GM18868 (cell line): ENCODE measurements at regions not wholly inside any gene's neighbourhood (a gene's known extent, or its start where the extent isn't known, plus 50 kb on each side); places are given as distances from the start of the nearest gene placed in this dataset.
A peak's percentile ranks its signal among the peaks of the same experiment; 100 is the strongest.
"Not testable (repeated sequence)": the region's sequence is repeated elsewhere in the genome, so short reads cannot be mapped to it uniquely, and the experiment has no call there.

ENCODE experiments used
- ATAC-seq: cut with Tn5 transposase; IDR thresholded peaks from one replicate; pipeline ENCODE4 v1.9.1; 2021; ENCODE audit warnings: mild to moderate bottlenecking, moderate library complexity; ENCODE audit not compliant: unreplicated experiment

DNA sequence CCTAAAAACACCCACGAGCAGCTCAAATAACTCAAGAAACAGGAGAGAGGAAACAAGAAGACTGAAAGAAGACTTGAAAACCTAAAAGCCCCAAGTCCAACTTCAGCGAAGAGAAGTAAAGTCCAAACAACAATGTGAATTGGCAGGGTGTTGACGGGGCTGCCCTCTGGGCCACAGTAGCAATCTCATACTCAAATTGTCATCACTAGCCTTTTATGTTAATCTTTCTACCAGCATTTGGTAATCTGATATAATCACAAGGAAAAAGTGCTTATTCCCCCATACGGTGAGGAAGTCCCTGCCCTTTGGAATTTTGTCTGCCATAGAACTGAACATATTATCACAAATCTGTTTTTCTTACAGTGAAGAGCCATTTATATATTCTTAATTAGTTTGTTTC lies 51.5 kb upstream of the IFNE start:
- ATAC-seq: no peak

DNA sequence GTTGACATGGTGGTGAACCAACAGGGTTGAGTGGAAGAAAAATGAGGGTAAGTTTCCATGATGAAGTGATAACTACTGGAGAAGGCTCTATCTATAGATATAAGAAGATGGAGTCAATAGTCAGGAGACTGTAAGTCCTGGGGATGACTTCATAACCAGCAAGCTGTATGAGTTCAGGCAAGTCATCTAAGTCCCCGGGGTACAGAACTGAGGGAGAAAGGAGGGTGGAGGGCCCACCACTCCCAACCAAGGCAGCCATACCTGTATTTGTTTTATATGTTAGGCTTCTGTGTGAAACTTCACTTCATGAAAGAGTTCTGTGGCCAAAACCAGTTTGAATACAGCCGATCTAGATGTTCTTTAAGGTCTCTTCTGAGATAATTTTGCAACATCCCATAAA lies 53.3 kb upstream of the IFNE start:
- no peak for ATAC-seq

DNA sequence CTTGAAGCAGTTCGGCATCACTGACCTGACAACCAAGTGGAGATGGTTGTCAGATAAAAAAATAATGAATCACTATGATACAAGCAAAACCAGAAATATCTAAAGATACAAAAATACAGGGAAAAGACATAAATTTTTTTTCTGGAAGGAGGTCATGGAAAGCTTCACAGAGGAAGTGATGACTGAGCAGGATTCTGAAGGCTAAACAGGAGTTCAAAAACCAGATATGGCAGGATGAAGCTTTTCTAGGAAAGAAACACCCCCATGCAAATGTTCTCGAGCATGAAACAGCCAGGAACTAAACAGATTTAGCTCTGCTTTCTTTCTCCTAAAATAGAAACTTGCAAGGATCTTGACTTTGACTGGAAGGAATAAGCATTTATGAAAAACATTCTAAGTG lies 60.7 kb upstream of the IFNE start:
- ATAC-seq: no peak

DNA sequence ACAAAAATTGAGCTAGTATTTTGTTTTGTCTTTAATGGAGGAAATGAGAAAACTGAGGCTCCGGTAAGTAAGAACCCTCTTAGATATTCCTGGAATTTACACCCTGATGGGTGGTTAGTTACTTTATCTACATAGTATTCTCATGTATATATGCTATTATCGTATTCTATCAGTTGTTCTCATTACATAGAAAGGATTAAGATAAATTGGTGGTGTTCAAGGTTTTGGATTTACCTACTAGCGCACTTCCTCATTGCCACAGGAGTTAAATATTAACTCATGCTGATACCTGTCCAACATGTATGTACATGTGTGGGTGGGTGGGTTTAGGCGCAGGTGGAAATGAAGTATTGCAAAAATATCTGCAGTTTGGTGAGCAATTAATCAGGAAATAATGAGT lies 61.1 kb upstream of the IFNE start:
- ATAC-seq: no peak

DNA sequence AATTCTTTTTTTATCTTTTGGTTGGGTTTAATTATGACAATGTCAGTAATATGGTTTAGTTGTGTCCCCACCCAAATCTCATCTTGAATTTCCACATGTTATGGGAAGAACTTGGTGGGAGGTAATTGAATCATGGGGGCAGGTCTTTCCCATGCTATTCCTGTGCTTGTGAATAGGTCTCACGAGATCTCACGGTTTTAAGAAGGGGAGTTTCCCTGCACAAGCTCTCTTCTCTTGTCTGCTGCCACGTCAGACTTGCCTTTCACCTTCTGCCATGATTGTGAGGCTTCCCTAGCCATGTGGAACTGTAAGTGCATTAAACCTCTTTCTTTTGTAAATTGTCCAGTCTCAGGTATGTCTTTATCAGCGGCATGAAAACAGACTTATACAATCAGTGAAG lies 61.7 kb upstream of the IFNE start:
- not testable (repeated sequence) for ATAC-seq

DNA sequence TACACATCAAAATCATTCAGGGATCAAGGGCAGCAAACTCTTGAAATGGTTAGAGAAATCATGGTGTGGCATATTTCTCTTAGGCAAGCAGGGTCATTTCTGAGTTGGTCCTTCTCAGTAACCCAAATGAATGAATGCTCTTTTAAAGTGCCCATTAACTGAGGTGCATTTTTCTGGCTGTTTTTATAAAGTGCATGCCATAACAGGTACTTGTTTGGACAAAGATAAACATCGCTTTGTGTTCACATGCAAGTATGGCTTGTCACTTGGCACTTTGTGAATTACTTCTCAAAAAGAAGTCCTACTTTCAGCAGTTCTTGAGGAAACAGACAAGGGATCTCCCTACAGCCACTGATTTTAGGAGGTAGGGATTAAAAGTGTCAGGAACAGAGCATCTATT lies 64.8 kb upstream of the IFNE start:
- ATAC-seq: no peak

DNA sequence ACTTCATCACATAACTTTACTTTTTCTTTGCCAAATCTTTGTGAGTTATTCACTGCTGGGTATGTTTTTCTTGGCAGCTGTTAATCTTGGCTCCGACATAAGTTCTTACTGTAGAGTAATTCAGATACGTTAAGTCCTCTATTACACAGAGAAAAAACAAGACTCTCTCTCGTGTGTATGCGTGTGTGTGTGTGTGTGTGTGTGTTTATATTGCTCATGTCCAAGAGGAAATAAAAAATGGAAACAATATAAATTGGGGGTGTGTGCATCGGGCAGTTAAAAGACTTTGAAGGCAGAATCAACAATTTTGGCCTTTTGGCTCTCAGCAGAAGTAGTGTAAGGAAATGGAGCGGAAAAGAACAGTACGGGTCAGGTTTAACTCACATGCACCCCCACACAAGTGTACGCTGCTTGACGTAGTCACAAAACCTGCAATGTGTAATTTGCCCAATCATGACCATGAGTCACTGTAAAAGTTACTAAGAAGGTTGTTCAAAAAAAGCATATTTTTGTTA lies 67.2 kb upstream of the IFNE start:
- no peak for ATAC-seq

DNA sequence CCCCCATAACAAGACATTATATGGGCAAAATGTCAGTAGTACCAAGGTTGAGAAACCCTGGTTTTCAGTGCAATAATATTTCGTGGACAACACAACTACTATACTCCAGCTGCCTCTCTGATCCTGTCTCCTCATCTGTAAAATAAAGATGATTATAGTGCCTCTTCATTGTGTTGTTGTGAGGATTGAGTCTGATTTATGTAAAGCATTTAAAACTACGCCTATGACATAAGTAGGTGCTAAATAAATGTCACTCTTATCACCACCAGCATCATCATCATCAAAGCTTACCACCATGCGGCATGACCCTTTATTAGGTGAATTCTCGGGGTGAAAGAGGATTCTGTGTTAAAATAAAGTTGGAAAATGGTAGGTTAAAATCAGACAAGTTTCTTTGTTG lies 67.8 kb upstream of the IFNE start:
- no peak for ATAC-seq

DNA sequence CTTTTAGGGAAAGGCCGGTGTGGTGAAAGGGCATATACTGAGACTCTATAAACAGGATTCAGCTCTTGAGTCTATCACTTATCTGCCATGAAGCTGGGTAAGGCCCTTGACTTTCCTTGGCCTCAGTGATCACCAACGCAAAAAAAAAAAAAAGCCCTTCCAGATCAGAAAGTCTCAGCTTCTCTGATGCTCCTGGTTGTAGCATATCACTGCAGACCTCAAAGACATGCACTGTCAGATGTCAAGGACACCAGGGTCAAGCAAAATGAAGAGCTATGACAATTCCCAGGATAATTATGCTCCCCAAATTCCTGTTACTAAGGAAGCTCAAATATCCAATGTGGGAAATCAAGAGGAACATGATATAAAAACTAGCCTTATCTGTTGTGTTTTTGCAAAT lies 68.3 kb upstream of the IFNE start:
- ATAC-seq: no peak

DNA sequence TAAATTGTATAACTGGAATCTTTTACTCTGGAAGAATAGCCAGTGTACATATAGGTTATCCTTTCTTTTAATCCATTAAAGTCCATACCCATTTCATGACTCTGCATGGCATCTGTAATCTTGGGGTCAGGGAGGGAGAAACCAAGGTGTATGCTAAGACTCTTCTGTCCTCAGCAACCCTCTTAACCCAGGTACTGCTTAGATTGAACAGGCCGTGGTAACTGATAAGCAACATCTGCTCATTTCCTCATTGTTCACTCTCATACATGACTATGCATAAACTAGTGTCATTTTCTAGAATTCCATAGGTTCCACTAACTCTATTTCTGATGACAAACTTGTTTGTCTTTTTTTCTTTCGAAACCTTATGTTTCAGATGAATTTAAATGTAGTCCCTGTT lies 69.3 kb upstream of the IFNE start:
- no peak for ATAC-seq

DNA sequence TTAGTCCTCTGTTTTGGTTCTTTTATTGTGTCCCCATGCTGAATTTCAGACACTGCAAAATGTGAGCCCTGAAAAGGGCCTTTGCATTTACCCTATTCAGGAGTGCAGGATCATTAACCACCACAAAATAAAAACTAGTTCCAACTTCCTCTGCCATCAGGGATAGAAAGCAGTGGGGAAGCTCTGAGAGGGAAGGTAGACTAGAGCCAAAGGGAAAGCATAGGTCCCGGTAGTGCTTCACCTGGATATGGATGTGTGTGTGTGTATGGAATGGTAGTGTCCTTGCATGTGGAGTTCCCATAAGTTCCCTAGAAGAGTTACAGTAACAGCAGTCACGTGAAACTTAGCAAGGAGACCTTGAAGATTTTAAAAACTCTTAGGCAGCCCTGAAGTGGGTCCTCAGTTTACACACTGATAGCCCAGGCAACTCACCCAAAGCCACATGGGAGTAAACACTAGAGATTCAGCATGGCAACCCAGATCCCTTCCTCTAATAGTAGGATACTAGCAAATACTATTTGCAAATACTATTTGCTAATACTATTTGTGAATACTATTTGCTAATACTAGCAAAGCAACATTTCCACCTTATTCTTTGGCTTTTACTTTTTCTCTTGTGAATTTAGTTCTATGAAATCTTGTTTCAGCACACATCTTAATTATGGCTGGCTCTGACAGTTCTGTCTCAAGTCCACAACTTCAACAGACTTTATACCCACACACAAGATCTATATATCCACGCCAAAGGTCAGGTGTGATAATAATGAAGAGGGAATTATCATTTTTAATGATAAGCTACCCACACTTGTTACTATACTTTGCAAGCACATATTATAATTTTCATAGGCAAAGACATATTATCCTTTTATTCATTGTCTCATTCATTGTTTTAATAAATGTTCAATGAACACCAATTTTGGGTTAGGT lies 70.4 kb upstream of the IFNE start:
- no peak for ATAC-seq

DNA sequence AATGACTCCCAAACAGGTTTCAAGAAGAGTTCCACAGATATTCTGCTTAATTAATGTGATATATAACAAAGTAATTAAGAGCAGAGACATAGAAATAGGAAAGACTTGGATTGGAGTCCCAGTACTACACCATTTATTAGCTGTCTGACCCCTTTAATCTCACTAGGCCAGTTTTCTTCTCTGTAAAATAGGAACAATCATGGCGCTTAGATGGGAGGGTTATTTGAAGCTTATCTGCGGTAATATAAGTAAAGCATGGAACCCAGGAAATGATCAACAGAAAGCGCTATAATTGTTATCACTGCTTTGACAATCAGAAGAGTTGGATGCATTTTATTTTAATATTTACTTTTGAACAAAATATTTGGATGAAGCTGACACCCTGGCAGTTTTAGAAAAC lies 71.3 kb upstream of the IFNE start:
- no peak for ATAC-seq

DNA sequence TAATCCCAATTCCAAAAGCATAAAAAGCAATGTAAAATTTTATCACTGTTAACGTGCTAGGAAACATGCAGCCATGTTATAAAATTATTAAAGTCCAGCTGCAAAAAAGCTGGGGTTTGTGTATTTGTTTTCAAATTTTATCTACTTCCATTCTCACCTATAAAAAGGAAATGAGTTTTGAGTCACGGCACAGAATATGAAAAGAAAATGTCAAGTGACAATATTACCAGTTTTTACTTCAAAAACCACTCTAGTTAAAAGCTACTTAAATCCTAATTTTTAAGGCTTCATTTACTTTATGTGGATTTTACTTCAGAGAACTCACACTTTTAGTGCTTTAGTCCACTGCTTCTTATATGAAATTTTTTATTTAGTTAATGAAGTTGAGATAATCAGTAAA lies 72.7 kb upstream of the IFNE start:
- no peak for ATAC-seq

DNA sequence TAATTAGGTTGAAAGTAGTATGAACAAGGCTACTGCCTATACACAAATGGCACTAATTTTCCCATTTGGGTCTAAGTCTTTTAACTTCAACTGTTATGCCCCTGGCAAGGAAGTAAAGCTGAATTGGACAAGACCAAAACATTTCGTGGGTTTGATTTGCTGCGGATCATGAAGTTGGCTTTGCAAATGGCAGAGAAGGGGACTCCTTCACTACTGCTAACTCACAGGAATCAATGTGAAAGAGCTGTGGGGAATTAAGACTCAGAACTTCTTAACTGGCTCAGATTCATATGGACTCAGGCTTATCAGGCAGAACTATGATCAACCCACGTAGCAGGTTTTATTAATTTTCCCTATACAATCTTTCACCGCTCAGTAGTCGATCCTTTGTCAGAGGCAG lies 73.8 kb upstream of the IFNE start:
- ATAC-seq: no peak

DNA sequence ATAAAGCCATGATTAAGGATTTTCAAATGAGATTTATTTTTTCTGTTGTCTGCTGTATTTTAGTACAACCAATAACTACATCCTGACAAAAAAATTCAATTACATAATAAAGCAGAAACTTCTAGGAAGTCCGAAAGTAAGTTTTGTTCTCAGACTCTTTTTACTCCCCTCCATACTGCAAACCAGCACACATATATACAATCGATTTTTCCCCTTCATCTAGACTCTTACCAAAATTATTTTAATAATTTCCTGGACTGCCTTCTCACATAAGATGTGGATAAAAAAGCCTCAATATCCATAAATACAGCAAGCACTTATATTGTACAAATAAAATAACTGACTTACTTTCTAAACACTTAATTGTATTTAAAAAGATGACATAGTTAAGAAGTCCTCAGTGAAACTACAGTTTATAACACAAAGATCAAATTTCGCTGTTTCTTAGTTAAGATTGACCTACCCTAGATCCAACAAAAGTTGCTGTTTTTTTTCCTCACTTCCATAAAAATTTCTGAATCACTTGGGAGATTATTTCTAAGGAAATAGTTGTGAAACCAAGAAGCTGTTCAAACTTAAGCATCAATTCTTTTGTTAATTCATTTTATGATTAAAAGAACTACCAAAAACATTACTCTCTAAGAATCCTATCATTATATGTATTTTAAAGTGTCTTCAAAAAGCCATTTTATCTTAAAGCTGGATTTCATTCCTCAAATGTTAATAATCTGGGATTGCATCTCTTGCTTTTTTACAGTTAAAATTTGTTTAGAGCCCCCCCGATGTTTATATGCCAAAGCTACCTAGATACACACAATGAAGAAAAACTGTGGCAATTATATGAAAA lies 74.7 kb upstream of the IFNE start:
- no peak for ATAC-seq

DNA sequence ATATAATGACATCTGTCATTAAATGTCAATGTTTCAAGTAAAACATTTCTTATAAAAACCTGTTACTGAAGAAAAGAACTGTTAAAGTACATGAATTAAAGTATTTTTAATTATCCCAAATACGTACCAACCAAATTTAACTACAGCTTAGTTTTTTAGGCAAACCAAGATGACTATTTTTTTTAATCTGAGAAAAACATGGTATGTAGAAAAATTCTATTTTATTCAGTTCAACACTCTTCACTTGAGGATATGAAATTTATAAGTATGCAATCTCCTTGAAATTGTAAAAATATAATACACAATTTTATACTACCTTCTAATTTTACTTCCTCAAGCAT lies 75.3 kb upstream of the IFNE start:
- ATAC-seq: no peak

DNA sequence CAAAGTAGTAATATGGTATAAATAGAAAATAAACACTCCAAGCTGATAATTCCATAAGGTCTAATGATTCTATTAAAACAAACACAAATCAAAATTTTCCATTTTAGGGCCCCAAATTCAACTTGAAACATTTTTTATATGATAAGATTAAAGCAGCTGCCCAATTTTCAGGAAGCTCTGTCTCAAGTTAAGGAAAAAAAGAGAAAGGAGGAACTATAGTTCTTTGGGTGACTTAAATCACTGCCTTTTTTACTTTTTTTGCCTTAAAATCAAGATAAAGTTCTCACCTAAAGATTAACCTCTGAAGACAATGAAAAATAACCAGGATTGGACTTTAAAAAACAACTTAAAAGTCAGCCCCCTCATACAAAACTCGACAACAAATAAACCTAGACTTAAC lies 76.0 kb upstream of the IFNE start:
- ATAC-seq: no peak

DNA sequence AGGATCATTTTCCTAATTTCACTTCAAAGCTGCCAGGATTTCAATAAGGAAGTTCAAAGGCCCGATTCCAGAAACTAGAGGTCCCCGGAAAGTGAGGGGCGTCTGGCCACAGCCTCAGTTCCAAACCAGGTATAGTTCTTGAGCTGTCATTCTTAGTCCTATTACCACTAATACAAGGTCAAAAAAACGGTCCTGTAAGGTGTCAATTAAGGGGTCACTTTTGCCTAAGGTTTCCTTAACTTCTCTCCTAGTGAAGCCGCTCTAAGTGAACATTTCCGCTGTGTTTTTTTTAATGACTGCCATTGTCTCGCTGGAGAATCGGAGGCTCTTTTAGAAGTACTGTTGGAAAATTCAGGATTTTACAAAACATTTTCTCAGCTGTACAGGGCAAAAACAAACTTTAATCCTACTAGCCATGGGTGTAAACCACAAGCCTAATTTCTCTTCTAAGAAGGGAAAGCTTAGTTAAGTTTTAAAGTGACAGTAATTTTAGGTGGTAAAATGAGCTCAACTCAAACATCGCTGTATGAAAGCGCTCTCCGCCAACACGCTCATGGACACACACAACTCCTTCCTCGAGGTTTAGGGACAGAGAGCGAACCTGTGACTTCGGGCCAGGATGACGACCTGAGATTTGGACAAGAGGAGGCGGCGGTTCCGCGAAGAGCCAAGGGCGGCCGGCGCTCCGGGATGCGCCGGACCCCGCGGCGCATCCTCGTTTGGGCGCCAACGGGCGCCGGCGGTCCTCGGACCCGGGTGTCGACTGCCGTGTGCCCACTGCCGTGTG lies 76.7 kb upstream of the IFNE start:
- no peak for ATAC-seq

DNA sequence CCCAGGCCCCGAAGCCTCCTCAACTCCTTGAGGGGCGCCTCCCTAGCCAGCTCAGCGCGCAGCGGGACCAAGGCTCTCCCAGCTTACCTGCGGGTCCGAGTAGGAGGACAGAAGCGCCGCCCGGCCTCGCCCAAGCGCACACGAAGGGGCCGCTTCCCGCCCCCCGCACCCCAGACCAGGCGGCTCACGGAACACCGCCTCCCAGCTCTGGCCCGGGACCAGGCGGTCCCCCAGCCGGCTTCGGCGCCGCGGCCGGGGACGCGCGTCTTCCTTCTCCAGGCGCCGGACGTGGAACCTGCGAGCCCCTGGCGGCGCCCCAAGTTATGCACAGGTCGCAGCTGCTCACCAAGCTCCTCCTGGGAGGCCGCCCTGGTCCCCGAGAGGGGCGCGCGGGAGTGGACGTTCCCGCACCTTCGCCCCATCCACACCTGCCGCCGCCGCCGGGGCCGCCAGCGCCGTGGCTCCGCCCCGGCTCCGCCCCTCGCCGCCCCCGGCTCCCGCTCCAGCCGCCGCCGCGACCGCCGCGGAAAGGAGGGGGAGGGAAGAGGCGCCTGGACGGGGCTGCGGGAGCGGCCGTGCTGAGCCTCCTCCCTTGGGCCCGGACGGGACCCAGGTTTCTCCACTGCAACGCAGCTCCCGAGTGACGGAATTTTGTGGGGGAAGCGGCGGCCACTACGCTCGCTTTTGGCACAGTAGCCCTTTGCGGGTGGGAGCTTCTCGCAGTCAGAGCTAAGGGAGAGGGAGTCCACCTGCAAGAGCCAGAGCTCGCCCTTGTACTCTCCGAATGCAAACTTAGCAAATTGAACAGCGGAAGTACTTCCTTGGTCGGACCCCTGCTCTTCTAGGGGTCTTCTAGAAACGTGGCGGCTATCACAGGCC lies 77.5 kb upstream of the IFNE start:
- ATAC-seq: peak; percentile 69

DNA sequence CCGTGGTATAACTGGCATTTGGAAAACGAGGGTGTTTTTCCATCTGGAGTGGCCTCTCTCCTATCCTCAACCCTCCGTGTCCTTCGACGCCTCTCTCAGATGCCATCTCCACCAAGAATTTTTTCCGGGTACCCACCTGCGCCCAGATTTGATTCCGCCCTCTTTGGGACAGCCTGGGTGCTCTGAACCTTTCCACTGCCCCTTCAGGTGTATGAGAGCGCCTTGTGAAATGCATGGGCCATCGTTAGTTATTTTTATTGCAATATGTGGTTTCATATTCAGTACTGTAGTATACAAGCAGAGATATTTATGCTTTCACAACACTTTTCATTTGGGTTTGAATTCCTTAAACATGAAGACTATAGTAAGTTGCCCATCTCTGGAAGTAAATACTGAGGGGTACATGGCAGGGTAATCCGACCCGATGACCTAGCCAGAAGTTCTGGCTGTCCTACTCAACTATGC lies 78.2 kb upstream of the IFNE start:
- no peak for ATAC-seq
